ENCODE measurements at regions not wholly inside any gene's neighbourhood (a gene's known extent, or its start where the extent isn't known, plus 50 kb on each side); places are given as distances from the start of the nearest gene placed in this dataset.

DNA sequence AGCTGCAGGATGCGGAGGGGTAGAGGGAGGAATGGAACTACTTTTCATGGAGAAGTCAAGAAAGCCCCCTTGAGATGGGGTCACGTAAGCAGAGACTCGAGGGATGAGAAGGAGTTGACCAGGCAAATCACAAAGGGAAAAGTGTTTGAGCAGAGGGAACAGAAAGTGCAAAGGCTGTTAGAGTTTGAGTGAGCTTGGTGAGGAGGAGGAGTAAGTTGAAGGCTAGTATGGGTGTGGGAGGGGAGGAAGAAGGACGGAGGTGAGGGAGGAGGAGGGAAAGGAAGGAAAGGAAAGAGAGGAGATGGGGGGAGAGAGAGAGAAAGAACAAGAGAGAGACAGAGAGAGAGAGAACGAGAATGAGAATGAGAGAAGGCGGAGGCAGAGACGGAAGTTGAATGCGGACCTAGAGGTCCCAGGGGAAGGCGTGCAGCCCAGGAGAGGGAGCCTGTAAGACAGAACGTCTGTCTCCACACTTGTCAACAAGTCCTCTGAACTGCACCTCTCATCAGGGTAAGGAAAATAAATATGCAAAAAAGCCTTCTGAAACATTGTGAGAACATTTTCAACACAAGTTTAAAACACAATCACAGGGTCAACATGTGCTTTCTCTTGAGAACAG, 279.8 kb upstream of the EEF2KMT start:
- ChIA-PET CTCF (no interaction called here), POLR2A (no interaction called here)
- TF ChIP-seq, protein P1, sequence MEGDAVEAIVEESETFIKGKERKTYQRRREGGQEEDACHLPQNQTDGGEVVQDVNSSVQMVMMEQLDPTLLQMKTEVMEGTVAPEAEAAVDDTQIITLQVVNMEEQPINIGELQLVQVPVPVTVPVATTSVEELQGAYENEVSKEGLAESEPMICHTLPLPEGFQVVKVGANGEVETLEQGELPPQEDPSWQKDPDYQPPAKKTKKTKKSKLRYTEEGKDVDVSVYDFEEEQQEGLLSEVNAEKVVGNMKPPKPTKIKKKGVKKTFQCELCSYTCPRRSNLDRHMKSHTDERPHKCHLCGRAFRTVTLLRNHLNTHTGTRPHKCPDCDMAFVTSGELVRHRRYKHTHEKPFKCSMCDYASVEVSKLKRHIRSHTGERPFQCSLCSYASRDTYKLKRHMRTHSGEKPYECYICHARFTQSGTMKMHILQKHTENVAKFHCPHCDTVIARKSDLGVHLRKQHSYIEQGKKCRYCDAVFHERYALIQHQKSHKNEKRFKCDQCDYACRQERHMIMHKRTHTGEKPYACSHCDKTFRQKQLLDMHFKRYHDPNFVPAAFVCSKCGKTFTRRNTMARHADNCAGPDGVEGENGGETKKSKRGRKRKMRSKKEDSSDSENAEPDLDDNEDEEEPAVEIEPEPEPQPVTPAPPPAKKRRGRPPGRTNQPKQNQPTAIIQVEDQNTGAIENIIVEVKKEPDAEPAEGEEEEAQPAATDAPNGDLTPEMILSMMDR (IDR thresholded peaks at IDR 0.05; ENCODE audit: control extremely low read depth, extremely low read depth, low read depth, missing control alignments), result no peak
- no peak for DNase-seq (ENCODE audit: extremely low spot score)

GRCh38 chr16:5374184-5374583, 276.6 kb upstream of the EEF2KMT start:
- ChIA-PET CTCF (no interaction called here), POLR2A (no interaction called here)
- TF ChIP-seq, protein P1 (IDR thresholded peaks at IDR 0.05; ENCODE audit: control extremely low read depth, extremely low read depth, low read depth, missing control alignments), result no peak
- DNase-seq (ENCODE audit: extremely low spot score), result no peak

GRCh38 chr16:5367951-5368350, 270.4 kb upstream of the EEF2KMT start:
- ChIA-PET POLR2A (no interaction called here), CTCF (interaction anchor here (0.9 kb wide), 1 partner anchor 13 kb away, joined by 3 read pairs; no protein-coding TSS in a partner anchor)
- TF ChIP-seq, protein P1 (IDR thresholded peaks at IDR 0.05; ENCODE audit: control extremely low read depth, extremely low read depth, low read depth, missing control alignments), result no peak
- DNase-seq (ENCODE audit: extremely low spot score), result no peak

DNA sequence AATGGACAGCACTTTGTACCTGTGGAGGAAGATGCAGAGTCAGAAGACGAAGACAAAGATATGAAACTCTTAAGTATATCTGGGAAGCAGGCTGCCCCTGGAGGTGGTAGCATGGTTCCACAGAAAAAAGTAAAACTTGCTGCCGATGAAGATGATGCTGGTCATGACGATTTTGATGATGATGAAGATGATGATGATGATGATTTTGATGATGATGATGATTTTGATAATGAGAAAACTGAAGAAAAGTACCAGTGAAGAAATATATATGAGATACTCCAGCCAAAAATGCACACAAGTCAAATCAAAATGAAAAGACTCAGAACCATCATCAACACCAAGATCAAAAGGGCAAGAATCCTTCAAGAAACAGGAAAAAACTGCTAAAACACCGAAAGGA, 268.5 kb upstream of the EEF2KMT start:
- no peak for DNase-seq (ENCODE audit: extremely low spot score)
- TF ChIP-seq, protein P1 (IDR thresholded peaks at IDR 0.05; ENCODE audit: control extremely low read depth, extremely low read depth, low read depth, missing control alignments), result no peak
- CTCF ChIA-PET, result no interaction called here
- POLR2A ChIA-PET, result no interaction called here

DNA sequence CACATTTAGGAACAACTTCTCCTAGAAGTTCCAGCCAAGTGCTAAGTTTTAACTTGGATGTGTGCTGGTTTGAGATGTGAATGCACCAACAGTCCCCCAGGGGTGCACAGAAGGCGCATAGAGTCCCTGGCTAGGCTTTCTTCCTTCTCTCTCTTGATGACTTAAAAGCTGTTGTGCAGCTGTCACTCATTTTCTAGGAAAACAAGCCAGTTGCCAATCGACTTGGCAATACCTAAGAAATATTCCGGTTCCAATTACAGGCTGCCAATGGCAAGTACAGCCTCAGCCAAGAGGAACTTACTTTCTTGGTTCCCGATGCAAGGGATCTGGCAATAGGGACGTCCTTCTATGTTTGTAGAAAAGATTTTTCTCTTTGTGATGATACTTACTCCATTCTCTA, 266.6 kb upstream of the EEF2KMT start:
- DNase-seq (ENCODE audit: extremely low spot score), result no peak
- TF ChIP-seq, protein P1 (IDR thresholded peaks at IDR 0.05; ENCODE audit: control extremely low read depth, extremely low read depth, low read depth, missing control alignments), result no peak
- POLR2A ChIA-PET, result no interaction called here
- CTCF ChIA-PET, result interaction anchor here (0.9 kb wide), 1 partner anchor 12 kb away, joined by 3 read pairs; no protein-coding TSS in a partner anchor

DNA sequence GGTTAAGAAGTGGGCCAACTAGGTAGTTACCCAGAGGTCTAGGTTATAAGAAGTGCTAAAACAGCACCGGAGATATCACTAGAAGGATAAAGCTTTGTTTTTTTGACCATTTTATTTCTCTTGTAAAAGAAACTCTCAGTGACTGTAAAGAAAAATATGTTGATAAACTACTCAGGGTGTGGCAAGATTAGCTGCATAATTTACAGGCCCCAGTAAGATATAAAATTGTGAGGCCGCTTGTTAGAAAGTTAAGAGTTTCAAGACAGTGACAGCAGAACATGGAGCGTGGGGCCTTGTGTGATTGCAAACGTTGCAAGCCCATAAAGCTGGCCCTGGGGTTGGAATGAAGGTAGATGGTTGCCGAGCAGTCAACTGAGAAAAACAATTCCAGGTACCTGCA, 263.7 kb upstream of the EEF2KMT start:
- CTCF ChIA-PET, result no interaction called here
- TF ChIP-seq, protein P1 (IDR thresholded peaks at IDR 0.05; ENCODE audit: control extremely low read depth, extremely low read depth, low read depth, missing control alignments), result no peak
- POLR2A ChIA-PET, result no interaction called here
- DNase-seq (ENCODE audit: extremely low spot score), result no peak
